DND-41 (cell line): ENCODE measurements at regions not wholly inside any gene's neighbourhood (a gene's known extent, or its start where the extent isn't known, plus 50 kb on each side); places are given as distances from the start of the nearest gene placed in this dataset.

Source experiments
- CTCF ChIP-seq: IDR thresholded peaks from 2 replicates; pipeline ENCODE4 v1.5.1; 2012; ENCODE audit warnings: borderline replicate concordance, low read length, moderate library complexity, mild to moderate bottlenecking; ENCODE audit not compliant: poor library complexity, severe bottlenecking; ENCODE audit errors: extremely low read depth
- EZH2 ChIP-seq: IDR thresholded peaks from 3 replicates; pipeline ENCODE4 v1.6.1; 2012; ENCODE audit warnings: borderline replicate concordance, low read depth, mild to moderate bottlenecking, moderate library complexity, low read length, inconsistent platforms; ENCODE audit not compliant: severe bottlenecking

- TF ChIP-seq CTCF (no peak), EZH2 (no peak)
Measured at GRCh38 chr5:111656580-111656979, 100.4 kb downstream of the NREP start.
